HG02798 (cell line): ENCODE measurements at regions not wholly inside any gene's neighbourhood (a gene's known extent, or its start where the extent isn't known, plus 50 kb on each side); places are given as distances from the start of the nearest gene placed in this dataset.
"Not testable (repeated sequence)": the region's sequence is repeated elsewhere in the genome, so short reads cannot be mapped to it uniquely, and the experiment has no call there.

ENCODE experiments used
- ATAC-seq: cut with Tn5 transposase; IDR thresholded peaks from one replicate; pipeline ENCODE4 v1.9.1; 2021; ENCODE audit warnings: mild to moderate bottlenecking; ENCODE audit not compliant: unreplicated experiment, poor library complexity

DNA sequence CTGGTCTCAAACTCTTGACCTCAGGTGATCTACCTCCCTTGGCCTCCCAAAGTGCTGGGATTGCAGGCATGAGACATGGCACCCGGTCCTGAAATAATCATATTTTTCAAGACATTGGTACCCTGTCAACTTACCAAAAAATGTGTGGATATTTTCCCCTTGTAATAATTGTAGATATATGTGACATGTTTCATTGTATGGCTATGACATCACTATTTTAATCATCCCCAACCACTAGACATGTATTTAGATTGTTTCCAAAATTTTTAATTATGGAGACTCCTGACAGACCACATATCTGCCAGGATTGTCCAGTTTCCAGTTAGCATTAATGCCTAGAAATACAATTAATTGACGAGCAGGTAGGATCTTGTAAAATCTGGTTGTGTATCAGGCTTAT is 96.7 kb upstream of the NEGR1 start:
- ATAC-seq: no peak

- no peak for ATAC-seq
These were observed 92.9 kb upstream of the NEGR1 start for GRCh38 chr1:72375226-72375625.

- ATAC-seq: no peak
These were observed 89.1 kb upstream of the NEGR1 start for GRCh38 chr1:72371259-72372035.

DNA sequence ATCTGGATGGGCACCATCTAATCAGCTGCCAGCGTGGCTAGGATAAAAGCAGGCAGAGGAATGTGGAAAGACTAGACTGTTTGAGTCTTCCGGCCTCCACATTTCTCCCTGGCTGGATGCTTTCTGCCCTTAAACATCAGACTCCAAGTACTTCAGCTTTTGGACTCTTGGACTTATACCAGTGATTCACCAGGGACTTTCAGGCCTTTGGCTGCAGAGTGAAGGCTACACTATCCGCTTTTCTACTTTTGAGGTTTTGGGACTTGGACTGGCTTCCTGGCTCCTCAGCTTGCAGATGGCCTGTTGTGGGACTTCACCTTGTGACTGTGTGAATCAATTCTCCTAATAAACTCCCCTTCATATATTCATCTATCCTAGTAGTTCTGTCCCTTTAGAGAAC is 88.5 kb upstream of the NEGR1 start:
- not testable (repeated sequence) for ATAC-seq

- ATAC-seq: no peak
These were observed 86.9 kb upstream of the NEGR1 start for GRCh38 chr1:72369069-72369757.

DNA sequence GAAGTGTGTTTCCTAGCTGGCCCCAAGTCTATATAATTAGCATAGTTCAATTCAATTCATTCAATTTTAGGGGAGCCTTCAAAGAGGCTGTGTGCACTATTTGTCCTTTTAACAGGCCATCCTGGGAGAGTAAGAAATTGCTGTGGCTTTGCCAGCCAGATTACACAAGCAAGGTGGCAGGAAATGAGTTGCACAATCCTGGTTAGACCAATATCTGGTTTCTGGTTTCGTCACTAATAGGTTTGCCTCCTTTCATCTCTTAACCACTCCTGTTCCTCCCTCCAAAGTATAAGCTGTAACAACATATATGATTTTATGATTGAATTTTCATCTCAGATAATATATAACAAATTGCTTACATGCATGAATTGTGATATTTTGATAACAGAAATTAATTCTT is 84.1 kb upstream of the NEGR1 start:
- no peak for ATAC-seq

- ATAC-seq: no peak
These were observed 83.4 kb upstream of the NEGR1 start for GRCh38 chr1:72365693-72366092.

GRCh38 chr1:72362538-72362937 is 80.2 kb upstream of the NEGR1 start:
- ATAC-seq: no peak

- ATAC-seq: no peak
These were observed 75.1 kb upstream of the NEGR1 start for GRCh38 chr1:72357411-72357810.

- ATAC-seq: no peak
These were observed 73.6 kb upstream of the NEGR1 start for GRCh38 chr1:72355899-72356298.

- ATAC-seq: no peak
These were observed 59.3 kb upstream of the NEGR1 start for GRCh38 chr1:72341661-72342060.

DNA sequence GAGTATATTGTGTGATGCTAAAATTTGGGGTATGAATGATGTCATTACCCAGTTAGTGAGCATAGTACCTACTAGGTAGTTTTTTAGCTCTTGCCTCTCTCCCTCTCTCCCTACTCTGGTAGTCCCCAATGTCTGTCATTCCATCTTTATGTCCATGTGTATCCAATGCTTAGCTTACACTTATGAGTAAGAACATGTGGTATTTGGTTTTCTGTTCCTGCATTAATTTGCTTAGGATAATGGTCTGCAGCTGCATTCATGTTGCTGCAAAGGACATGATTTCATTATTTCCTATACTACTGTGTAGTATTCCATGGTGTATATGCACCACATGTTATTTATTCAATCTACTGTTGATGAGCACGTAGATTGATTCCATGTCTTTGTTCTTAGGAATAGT is 54.4 kb upstream of the NEGR1 start:
- no peak for ATAC-seq
